ENCODE measurements at regions not wholly inside any gene's neighbourhood (a gene's known extent, or its start where the extent isn't known, plus 50 kb on each side); places are given as distances from the start of the nearest gene placed in this dataset.

- TF ChIP-seq POLR2A (IDR thresholded peaks at IDR 0.05) = no peak
- peak; percentile 8 to 39 (median 20) for TF ChIP-seq CTCF (IDR thresholded peaks at IDR 0.05)
- Histone ChIP-seq H3K27me3 (no peaks in the 10 kb centered on the region), H3K9me3 (no peaks in the 10 kb centered on the region), H3K4me1 (no peaks in the 10 kb centered on the region), H3K4me3 (no peak overlapping the region), H3K36me3 (no peaks in the 10 kb centered on the region), H3K27ac (no peak overlapping the region)
- no peak for DNase-seq
- intact Hi-C loops (cut with DNase I) = no loop called here
- WGBS (ENCODE audit: insufficient coverage, low coverage, low lambda C conversion rate, missing lambda C conversion rate) = 36% methylated on average over 1 of the region's 1 CpG
- peak in 3 of 4 donors; percentile 42 to 69 (median 62) for ATAC-seq
Observed at GRCh38 chr1:55848906-55849305, 633.7 kb upstream of the USP24 start.

GRCh38 chr1:55846051-55846450 lies 630.9 kb upstream of the USP24 start:
- no peaks in the 10 kb centered on the region for H3K9me3 ChIP-seq
- no peak for TF ChIP-seq POLR2A (IDR thresholded peaks at IDR 0.05)
- no peak for TF ChIP-seq CTCF (IDR thresholded peaks at IDR 0.05)
- no peaks in the 10 kb centered on the region for H3K27me3 ChIP-seq
- no peak for DNase-seq
- H3K36me3 ChIP-seq = no peaks in the 10 kb centered on the region
- no peak overlapping the region for H3K27ac ChIP-seq
- no peak for ATAC-seq
- 54% methylated on average over 2 of the region's 2 CpGs for WGBS (ENCODE audit: insufficient coverage, low coverage, low lambda C conversion rate, missing lambda C conversion rate)
- H3K4me3 ChIP-seq = no peak overlapping the region
- no peaks in the 10 kb centered on the region for H3K4me1 ChIP-seq
- intact Hi-C loops (cut with DNase I) = no loop called here

- ATAC-seq (no peak), DNase-seq (no peak)
- Histone ChIP-seq H3K27me3 (no peaks in the 10 kb centered on the region), H3K27ac (no peak overlapping the region), H3K4me1 (peaks cover 0 to 7% (median 0%) of the 10 kb centered on the region in 4 donors), H3K36me3 (no peaks in the 10 kb centered on the region), H3K9me3 (no peaks in the 10 kb centered on the region), H3K4me3 (no peak overlapping the region)
- 57% methylated on average over 1 of the region's 1 CpG for WGBS (ENCODE audit: insufficient coverage, low coverage, low lambda C conversion rate, missing lambda C conversion rate)
- TF ChIP-seq CTCF (IDR thresholded peaks at IDR 0.05) = no peak
- no peak for TF ChIP-seq POLR2A (IDR thresholded peaks at IDR 0.05)
- intact Hi-C loops (cut with DNase I) = no loop called here
Observed at GRCh38 chr1:55844322-55844721, 629.2 kb upstream of the USP24 start.

GRCh38 chr1:55839626-55840025 lies 624.5 kb upstream of the USP24 start:
- Histone ChIP-seq H3K9me3 (no peaks in the 10 kb centered on the region), H3K27me3 (no peaks in the 10 kb centered on the region), H3K4me1 (peaks cover 0 to 10% (median 0%) of the 10 kb centered on the region in 4 donors), H3K27ac (no peak overlapping the region), H3K36me3 (no peaks in the 10 kb centered on the region), H3K4me3 (no peak overlapping the region)
- ATAC-seq = peak; percentile 22 to 69 (median 61)
- WGBS (ENCODE audit: insufficient coverage, low coverage, low lambda C conversion rate, missing lambda C conversion rate) = 33% methylated on average over 5 of the region's 5 CpGs
- DNase-seq = no peak
- TF ChIP-seq CTCF (IDR thresholded peaks at IDR 0.05) = no peak
- TF ChIP-seq POLR2A (IDR thresholded peaks at IDR 0.05) = no peak
- intact Hi-C loops (cut with DNase I) = no loop called here

GRCh38 chr1:55839221-55839620 lies 624.1 kb upstream of the USP24 start:
- H3K27me3 ChIP-seq = no peaks in the 10 kb centered on the region
- ATAC-seq (peak; percentile 52 to 73 (median 68)), DNase-seq (no peak)
- H3K4me1 ChIP-seq = peaks cover 0 to 10% (median 0%) of the 10 kb centered on the region in 4 donors
- no peak overlapping the region for H3K27ac ChIP-seq
- no peaks in the 10 kb centered on the region for H3K9me3 ChIP-seq
- 50% methylated on average over 1 of the region's 1 CpG for WGBS (ENCODE audit: insufficient coverage, low coverage, low lambda C conversion rate, missing lambda C conversion rate)
- H3K36me3 ChIP-seq = no peaks in the 10 kb centered on the region
- no peak overlapping the region for H3K4me3 ChIP-seq
- intact Hi-C loops (cut with DNase I) = no loop called here
- TF ChIP-seq CTCF (IDR thresholded peaks at IDR 0.05) (no peak), POLR2A (IDR thresholded peaks at IDR 0.05) (no peak)
